BE2C (cell line): ENCODE measurements at regions not wholly inside any gene's neighbourhood (a gene's known extent, or its start where the extent isn't known, plus 50 kb on each side); places are given as distances from the start of the nearest gene placed in this dataset.
A peak's percentile ranks its signal among the peaks of the same experiment; 100 is the strongest.

Experiments
- DNase-seq: peaks from one replicate; pipeline ENCODE4 v3.0.0-alpha.2; 2020
- H3K27me3 ChIP-seq: fragments of 250-450 bp; sonication (Bioruptor Pico); 2 replicates; pipeline ENCODE4 v1.5.1; 2020; ENCODE audit warnings: mild to moderate bottlenecking
- H3K36me3 ChIP-seq: fragments of 250-450 bp; sonication (Bioruptor Pico); 2 replicates; pipeline ENCODE4 v1.5.1; 2020; ENCODE audit warnings: mild to moderate bottlenecking
- H3K4me1 ChIP-seq: fragments of 250-450 bp; sonication (Bioruptor Pico); 2 replicates; pipeline ENCODE4 v1.5.1; 2020
- H3K4me3 ChIP-seq: 2 replicates; pipeline ENCODE4 v1.5.1; 2011; ENCODE audit warnings: low read depth, low read length
- H3K9me3 ChIP-seq: fragments of 250-450 bp; sonication (Bioruptor Pico); 2 replicates; pipeline ENCODE4 v1.5.1; 2020
- TF ChIP-seq, protein P1 (sequence below): IDR thresholded peaks from 2 replicates; pipeline ENCODE4 v1.5.1; 2012; ENCODE audit warnings: mild to moderate bottlenecking, low read depth, low read length

DNA sequence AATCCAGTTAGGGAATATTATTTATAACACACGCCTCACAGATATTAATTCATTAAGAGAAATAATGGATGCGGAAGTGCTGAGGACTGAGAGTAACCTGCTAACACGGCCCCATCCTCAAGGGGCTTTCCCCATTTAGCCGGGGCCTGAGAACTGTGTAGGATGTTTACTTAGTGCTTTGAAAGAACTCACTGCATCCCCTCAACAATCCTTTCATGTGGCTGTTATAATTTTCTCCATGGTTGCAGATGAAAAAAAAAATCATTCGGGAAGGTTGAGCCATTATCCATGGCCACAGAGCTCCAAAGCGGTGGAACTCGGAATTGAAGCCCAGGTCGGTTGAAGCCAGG lies 98.2 kb downstream of the ING1 start:
- TF ChIP-seq, protein P1, sequence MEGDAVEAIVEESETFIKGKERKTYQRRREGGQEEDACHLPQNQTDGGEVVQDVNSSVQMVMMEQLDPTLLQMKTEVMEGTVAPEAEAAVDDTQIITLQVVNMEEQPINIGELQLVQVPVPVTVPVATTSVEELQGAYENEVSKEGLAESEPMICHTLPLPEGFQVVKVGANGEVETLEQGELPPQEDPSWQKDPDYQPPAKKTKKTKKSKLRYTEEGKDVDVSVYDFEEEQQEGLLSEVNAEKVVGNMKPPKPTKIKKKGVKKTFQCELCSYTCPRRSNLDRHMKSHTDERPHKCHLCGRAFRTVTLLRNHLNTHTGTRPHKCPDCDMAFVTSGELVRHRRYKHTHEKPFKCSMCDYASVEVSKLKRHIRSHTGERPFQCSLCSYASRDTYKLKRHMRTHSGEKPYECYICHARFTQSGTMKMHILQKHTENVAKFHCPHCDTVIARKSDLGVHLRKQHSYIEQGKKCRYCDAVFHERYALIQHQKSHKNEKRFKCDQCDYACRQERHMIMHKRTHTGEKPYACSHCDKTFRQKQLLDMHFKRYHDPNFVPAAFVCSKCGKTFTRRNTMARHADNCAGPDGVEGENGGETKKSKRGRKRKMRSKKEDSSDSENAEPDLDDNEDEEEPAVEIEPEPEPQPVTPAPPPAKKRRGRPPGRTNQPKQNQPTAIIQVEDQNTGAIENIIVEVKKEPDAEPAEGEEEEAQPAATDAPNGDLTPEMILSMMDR = no peak
- Histone ChIP-seq H3K9me3 (no peaks in the 10 kb centered on the region), H3K4me1 (no peaks in the 10 kb centered on the region), H3K36me3 (no peaks in the 10 kb centered on the region), H3K4me3 (no peak overlapping the region), H3K27me3 (peaks cover 51% of the 10 kb centered on the region)
- DNase-seq = no peak

DNA sequence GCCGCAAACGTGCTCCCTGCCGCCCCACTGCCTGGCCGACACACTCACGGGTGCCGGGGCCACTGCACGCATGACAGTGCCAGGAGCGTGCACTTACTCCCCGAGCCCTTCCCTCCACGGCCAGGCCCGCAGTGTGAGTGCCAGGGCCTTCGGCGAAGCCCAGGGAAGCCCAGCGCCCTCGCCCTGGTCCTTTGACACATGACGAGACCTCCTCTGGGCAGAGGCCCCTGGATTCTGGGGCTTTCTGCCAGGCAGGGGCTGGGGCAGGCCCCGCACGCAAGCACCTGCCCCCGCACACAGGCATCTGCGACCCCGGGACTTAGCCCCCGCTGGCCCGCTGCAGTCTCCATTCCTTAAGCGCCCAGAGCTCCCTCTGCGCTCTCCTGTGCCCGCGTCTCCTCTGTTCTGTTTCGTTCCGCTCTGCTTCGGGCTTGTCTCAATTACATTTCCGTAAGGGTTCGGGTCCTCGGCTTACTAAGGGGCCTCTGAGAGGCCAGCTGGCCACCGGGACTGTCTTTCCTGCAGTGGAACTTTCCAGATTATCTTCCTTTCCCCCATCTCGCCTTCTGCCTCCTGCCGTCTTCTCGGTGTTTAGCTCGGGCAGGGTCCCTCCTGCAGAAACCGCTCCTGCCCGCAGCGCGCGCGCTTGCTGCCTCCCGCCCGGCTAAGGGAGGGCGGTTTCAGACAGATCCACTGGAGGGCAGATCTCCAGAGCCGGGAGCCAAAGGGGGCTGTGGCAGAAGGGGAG lies 98.8 kb downstream of the ING1 start:
- no peak for DNase-seq
- TF ChIP-seq, protein P1 = no peak
- Histone ChIP-seq H3K4me3 (no peak overlapping the region), H3K27me3 (peaks cover 46% of the 10 kb centered on the region), H3K36me3 (no peaks in the 10 kb centered on the region), H3K4me1 (no peaks in the 10 kb centered on the region), H3K9me3 (no peaks in the 10 kb centered on the region)

DNA sequence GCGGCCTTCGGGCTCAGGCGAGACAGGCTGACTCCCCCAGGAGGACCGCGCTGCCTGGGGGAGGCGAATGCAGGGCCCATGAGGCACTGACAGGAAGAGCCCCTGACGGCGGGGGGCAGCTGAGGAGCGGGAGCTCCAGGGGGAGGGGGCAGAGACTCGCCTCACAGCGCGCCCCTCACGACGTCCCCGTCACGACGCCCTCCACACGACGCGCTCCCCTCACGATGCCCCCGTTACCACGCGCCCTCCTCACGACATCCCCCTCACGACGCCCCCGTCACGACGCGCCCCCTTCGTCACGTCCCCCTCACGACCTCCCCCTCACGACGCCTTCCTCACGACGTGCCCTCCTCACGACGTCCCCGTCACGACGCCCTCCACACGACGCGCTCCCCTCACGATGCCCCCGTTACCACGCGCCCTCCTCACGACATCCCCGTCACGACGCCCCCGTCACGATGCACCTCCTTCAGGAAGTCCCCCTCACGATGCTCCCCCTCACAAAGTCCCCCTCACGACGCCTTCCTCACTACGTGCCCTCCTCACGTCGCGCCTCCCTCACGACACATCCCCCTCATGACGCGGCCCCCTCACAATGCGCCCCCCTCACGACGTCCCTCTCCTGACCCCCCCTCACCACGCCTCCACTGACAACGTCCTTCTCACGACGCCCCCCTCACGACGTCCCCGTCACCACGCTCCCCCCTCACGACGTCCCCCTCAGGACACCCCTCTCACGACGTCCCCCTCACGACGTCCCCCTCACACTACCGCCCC lies 99.6 kb downstream of the ING1 start:
- no peaks in the 10 kb centered on the region for H3K9me3 ChIP-seq
- H3K4me3 ChIP-seq = no peak overlapping the region
- peaks cover 39% of the 10 kb centered on the region for H3K27me3 ChIP-seq
- TF ChIP-seq, protein P1 = no peak
- DNase-seq = no peak
- no peaks in the 10 kb centered on the region for H3K36me3 ChIP-seq
- no peaks in the 10 kb centered on the region for H3K4me1 ChIP-seq

DNA sequence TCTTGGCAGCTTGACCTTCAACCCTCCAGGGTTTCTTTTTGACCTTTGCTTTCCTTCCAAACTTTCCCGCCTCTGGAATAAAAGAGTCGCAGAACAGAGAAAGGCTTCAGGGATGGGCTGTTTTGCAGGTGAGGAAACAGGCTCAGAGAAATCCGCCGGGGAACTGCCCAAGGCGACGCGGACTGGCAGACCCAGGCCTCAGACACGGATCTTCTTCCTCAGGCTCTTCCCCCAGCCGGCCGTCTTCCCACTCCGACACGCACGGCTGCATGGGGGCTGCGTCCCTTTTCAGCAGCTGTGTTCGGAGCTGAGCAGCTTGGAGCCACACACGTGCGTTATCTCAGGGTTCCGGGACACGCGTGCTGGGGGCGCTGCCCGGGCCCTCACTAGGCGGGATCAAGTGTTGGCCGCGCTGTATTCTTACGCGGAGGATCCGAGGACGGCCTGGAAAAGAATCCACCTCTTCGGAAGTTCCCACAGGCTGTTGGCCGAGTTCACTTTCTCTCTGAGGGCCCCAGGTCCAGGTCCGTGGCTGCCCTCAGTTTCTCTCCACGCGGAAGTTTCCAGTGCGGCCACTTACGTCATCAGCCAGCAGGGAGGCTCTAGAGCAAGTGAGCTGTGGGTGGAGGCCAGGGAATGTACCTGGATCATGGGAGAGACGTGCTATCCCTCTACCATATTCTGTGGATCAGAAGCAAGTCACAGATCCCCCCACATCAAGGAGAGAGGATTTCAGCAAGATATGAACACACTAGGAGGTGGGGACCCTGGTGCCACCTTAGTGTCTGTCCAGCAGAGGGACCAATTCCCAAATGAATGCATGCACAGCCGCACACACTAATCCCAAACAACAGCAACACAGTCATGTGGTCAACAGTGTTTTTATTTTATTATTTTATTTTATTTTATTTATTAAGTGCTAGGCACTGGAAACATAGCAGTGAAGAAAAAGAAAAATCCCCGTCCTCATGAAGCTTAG lies 100.4 kb downstream of the ING1 start:
- H3K4me1 ChIP-seq = no peaks in the 10 kb centered on the region
- H3K9me3 ChIP-seq = no peaks in the 10 kb centered on the region
- TF ChIP-seq, protein P1 = peak; percentile 21; the same call in 1 of the 2 replicates
- peaks cover 32% of the 10 kb centered on the region for H3K27me3 ChIP-seq
- no peaks in the 10 kb centered on the region for H3K36me3 ChIP-seq
- H3K4me3 ChIP-seq = no peak overlapping the region
- no peak for DNase-seq

GRCh38 chr13:110815471-110816204 lies 99.2 kb downstream of the ANKRD10 start:
- Histone ChIP-seq H3K36me3 (no peaks in the 10 kb centered on the region), H3K9me3 (no peaks in the 10 kb centered on the region), H3K4me3 (no peak overlapping the region), H3K27me3 (peaks cover 17% of the 10 kb centered on the region), H3K4me1 (no peaks in the 10 kb centered on the region)
- TF ChIP-seq, protein P1 = no peak
- no peak for DNase-seq
